ENCODE measurements at regions not wholly inside any gene's neighbourhood (a gene's known extent, or its start where the extent isn't known, plus 50 kb on each side); places are given as distances from the start of the nearest gene placed in this dataset.

- TF ChIP-seq, protein P1, sequence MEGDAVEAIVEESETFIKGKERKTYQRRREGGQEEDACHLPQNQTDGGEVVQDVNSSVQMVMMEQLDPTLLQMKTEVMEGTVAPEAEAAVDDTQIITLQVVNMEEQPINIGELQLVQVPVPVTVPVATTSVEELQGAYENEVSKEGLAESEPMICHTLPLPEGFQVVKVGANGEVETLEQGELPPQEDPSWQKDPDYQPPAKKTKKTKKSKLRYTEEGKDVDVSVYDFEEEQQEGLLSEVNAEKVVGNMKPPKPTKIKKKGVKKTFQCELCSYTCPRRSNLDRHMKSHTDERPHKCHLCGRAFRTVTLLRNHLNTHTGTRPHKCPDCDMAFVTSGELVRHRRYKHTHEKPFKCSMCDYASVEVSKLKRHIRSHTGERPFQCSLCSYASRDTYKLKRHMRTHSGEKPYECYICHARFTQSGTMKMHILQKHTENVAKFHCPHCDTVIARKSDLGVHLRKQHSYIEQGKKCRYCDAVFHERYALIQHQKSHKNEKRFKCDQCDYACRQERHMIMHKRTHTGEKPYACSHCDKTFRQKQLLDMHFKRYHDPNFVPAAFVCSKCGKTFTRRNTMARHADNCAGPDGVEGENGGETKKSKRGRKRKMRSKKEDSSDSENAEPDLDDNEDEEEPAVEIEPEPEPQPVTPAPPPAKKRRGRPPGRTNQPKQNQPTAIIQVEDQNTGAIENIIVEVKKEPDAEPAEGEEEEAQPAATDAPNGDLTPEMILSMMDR (IDR thresholded peaks at IDR 0.05; ENCODE audit: low read length), result no peak
- TF ChIP-seq EZH2 (IDR thresholded peaks at IDR 0.05; ENCODE audit: borderline replicate concordance, low read length), result no peak
These were observed 55.4 kb upstream of the NCOR2 start for GRCh38 chr12:124622764-124623163.

Measured in OCI-LY1 (cell line).